Smooth muscle cell (in vitro differentiated cells): ENCODE measurements at regions not wholly inside any gene's neighbourhood (a gene's known extent, or its start where the extent isn't known, plus 50 kb on each side); places are given as distances from the start of the nearest gene placed in this dataset.
A peak's percentile ranks its signal among the peaks of the same experiment; 100 is the strongest.

ENCODE experiments used
- DNase-seq: peaks from one replicate; lab custom pipeline; 2025; ENCODE audit not compliant: unreplicated experiment; lab: John Stamatoyannopoulos, UW
- H2AFZ ChIP-seq: fragments of 200-600 bp; sonication (generic); 2 replicates; pipeline ENCODE4 v1.6.0; 2016; ENCODE audit warnings: antibody characterized with exemption, low read depth, mild to moderate bottlenecking
- H3F3A ChIP-seq: fragments of 200-600 bp; sonication (generic); 2 replicates; pipeline ENCODE4 v1.6.0; 2017; ENCODE audit warnings: antibody characterized with exemption, low read depth
- H3K27ac ChIP-seq: fragments of 200-600 bp; sonication (generic); 2 replicates; pipeline ENCODE4 v1.5.1; 2016; ENCODE audit warnings: low read depth, mild to moderate bottlenecking
- H3K27me3 ChIP-seq: fragments of 200-600 bp; sonication (generic); 2 replicates; pipeline ENCODE4 v1.6.1; 2016; ENCODE audit warnings: low read depth, mild to moderate bottlenecking
- H3K36me3 ChIP-seq: fragments of 200-600 bp; sonication (generic); 2 replicates; pipeline ENCODE4 v1.5.1; 2016; ENCODE audit warnings: low read depth
- H3K4me1 ChIP-seq: fragments of 200-600 bp; sonication (generic); 2 replicates; pipeline ENCODE4 v1.5.1; 2016; ENCODE audit warnings: low read depth
- H3K4me2 ChIP-seq: fragments of 200-600 bp; sonication (generic); 2 replicates; pipeline ENCODE4 v1.6.0; 2016; ENCODE audit warnings: mild to moderate bottlenecking
- H3K4me3 ChIP-seq: fragments of 200-600 bp; sonication (generic); 2 replicates; pipeline ENCODE4 v1.5.1; 2016; ENCODE audit warnings: mild to moderate bottlenecking
- H3K79me2 ChIP-seq: fragments of 200-600 bp; sonication (generic); 2 replicates; pipeline ENCODE4 v1.6.0; 2016; ENCODE audit warnings: low read depth, mild to moderate bottlenecking
- H3K9ac ChIP-seq: fragments of 200-600 bp; sonication (generic); 2 replicates; pipeline ENCODE4 v1.6.0; 2016; ENCODE audit warnings: low read depth
- H3K9me3 ChIP-seq: fragments of 200-600 bp; sonication (generic); replicated peaks from 2 replicates; pipeline ENCODE4 v1.5.1; 2016; ENCODE audit warnings: low read depth
- H4K20me1 ChIP-seq: fragments of 200-600 bp; sonication (generic); 2 replicates; pipeline ENCODE4 v1.6.0; 2016; ENCODE audit warnings: low read depth
- WGBS: methylation state at CpG from one replicate; pipeline ENCODE4 v1.1.7; 2016; ENCODE audit warnings: low lambda C conversion rate; 5-methylcytosine and 5-hydroxymethylcytosine counted together
- TF ChIP-seq, protein P1 (sequence below): fragments of 200-600 bp; sonication (generic); IDR thresholded peaks from 2 replicates; pipeline ENCODE4 v1.5.1; 2017; ENCODE audit warnings: borderline replicate concordance, mild to moderate bottlenecking, antibody characterized with exemption; ENCODE audit not compliant: insufficient read depth, poor library complexity, severe bottlenecking

DNA sequence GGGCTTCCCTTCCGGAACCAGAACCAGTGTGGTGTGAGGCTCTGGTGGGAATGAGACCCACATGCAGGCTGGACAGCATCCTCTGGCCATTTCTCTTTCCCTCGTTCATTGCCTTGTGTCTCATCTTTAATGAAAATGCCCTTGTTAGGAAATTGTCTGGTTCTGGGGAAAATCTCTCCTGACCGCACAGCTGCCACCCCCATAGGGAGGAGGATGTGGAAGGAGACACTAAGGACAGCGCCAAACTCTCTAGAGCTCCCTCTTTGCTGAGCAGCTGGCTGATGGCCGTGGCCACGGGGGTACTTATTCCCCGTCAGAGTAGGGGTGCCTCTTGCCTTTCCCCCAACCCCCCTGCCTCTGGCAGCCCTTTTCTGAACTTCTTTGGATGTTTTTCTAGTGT, 297.6 kb upstream of the C2CD4B start:
- peak; percentile 11 for DNase-seq
- TF ChIP-seq, protein P1, sequence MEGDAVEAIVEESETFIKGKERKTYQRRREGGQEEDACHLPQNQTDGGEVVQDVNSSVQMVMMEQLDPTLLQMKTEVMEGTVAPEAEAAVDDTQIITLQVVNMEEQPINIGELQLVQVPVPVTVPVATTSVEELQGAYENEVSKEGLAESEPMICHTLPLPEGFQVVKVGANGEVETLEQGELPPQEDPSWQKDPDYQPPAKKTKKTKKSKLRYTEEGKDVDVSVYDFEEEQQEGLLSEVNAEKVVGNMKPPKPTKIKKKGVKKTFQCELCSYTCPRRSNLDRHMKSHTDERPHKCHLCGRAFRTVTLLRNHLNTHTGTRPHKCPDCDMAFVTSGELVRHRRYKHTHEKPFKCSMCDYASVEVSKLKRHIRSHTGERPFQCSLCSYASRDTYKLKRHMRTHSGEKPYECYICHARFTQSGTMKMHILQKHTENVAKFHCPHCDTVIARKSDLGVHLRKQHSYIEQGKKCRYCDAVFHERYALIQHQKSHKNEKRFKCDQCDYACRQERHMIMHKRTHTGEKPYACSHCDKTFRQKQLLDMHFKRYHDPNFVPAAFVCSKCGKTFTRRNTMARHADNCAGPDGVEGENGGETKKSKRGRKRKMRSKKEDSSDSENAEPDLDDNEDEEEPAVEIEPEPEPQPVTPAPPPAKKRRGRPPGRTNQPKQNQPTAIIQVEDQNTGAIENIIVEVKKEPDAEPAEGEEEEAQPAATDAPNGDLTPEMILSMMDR, result no peak
- peaks cover 16% of the 10 kb centered on the region for H3K4me1 ChIP-seq
- 28% methylated on average over 7 of the region's 7 CpGs for WGBS
- peak overlapping the region; percentile 66 for H3K4me2 ChIP-seq
- peaks cover 21% of the 10 kb centered on the region for H3F3A ChIP-seq
- no peak overlapping the region for H3K4me3 ChIP-seq
- H3K36me3 ChIP-seq, result no peaks in the 10 kb centered on the region
- H3K27ac ChIP-seq, result peak overlapping the region; percentile 86
- no peaks in the 10 kb centered on the region for H3K27me3 ChIP-seq
- H3K9me3 ChIP-seq, result no peaks in the 10 kb centered on the region
- H3K79me2 ChIP-seq, result peaks cover 16% of the 10 kb centered on the region
- H4K20me1 ChIP-seq, result no peaks in the 10 kb centered on the region
- no peak overlapping the region for H2AFZ ChIP-seq
- no peak overlapping the region for H3K9ac ChIP-seq

DNA sequence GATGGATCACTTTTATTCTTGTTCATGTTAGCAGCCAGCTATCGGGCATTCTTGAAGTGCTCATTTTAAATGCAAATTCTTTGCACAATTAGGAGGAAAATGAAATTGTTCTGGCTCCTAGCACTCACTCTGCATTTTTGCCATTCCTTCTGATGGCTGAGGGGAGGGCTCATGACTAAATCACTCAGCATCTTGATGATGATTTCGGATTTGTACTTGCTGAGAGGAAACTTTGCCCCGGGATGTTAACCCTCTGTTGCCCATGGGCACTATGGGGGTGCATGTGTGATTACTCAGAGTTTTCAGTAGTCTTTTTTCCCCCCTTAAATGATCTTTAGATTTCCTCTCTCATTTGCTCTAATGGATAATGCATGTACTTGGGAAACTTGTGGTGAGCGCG, 299.6 kb upstream of the C2CD4B start:
- DNase-seq, result no peak
- TF ChIP-seq, protein P1, result no peak
- WGBS, result 16% methylated on average over 5 of the region's 5 CpGs
- H3K9ac ChIP-seq, result no peak overlapping the region
- H3K4me2 ChIP-seq, result peak overlapping the region; percentile 80
- H3K9me3 ChIP-seq, result no peaks in the 10 kb centered on the region
- H3K4me3 ChIP-seq, result peak overlapping the region; percentile 14
- H3F3A ChIP-seq, result peaks cover 21% of the 10 kb centered on the region
- peaks cover 23% of the 10 kb centered on the region for H3K79me2 ChIP-seq
- no peaks in the 10 kb centered on the region for H3K27me3 ChIP-seq
- H3K36me3 ChIP-seq, result no peaks in the 10 kb centered on the region
- peaks cover 22% of the 10 kb centered on the region for H3K4me1 ChIP-seq
- no peaks in the 10 kb centered on the region for H4K20me1 ChIP-seq
- H2AFZ ChIP-seq, result no peak overlapping the region
- peak overlapping the region; percentile 33 for H3K27ac ChIP-seq

DNA sequence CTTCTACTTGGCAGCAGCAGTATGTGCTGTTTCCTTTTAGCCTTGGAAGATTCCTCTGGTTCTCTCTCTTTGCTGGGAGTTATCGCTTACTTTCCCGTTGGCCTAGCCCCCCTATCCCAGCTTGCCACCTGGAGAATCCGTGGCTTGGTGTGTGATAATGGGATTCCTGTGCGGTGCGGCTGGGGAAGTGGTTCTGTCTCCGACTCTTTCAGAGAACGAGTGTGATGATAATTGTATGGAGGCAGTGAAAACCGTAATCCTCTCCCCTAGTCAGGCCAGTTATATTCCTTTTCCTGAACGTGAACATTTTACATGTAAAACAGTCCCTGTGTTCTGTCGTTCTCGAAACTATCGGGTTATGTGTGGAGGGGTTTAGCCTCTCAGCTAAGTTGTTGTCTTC, 300.1 kb upstream of the C2CD4B start:
- Histone ChIP-seq H4K20me1 (no peaks in the 10 kb centered on the region), H3K4me3 (peak overlapping the region; percentile 14), H3K9me3 (no peaks in the 10 kb centered on the region), H2AFZ (peak overlapping the region; percentile 37), H3K79me2 (peaks cover 23% of the 10 kb centered on the region), H3K4me1 (peaks cover 22% of the 10 kb centered on the region), H3K9ac (peak overlapping the region; percentile 8), H3F3A (peaks cover 21% of the 10 kb centered on the region), H3K36me3 (no peaks in the 10 kb centered on the region), H3K27me3 (no peaks in the 10 kb centered on the region), H3K27ac (peak overlapping the region; percentile 33), H3K4me2 (peak overlapping the region; percentile 80)
- WGBS, result 13% methylated on average over 12 of the region's 12 CpGs
- TF ChIP-seq, protein P1, result no peak
- DNase-seq, result no peak

DNA sequence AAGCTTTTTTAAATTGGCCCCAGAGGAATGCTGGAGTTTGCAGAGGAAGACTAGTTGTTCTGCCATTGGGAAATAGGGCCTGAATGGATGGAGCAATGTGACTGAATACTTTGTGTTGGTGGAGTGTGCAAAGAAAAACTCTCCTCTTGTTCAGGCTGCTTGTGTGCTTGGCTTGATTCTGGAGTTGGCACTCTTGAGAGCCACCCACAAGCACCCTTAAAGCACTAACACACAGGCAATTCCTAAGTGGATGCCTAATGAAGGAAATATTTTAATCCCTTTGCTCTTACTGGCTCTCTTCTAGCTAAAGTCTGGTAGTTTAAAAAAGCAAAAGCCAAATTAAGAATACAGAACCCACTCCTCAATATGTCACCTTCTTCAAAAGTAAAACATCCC, 304.4 kb upstream of the C2CD4B start:
- no peak overlapping the region for H3K4me3 ChIP-seq
- peaks cover 17% of the 10 kb centered on the region for H3K4me1 ChIP-seq

More for the DNA sequence above, 304.4 kb upstream of the C2CD4B start:
- Histone ChIP-seq H3K36me3 (no peaks in the 10 kb centered on the region), H2AFZ (no peak overlapping the region), H3K79me2 (peaks cover 25% of the 10 kb centered on the region), H3K9ac (no peak overlapping the region), H3K27me3 (no peaks in the 10 kb centered on the region), H3K9me3 (no peaks in the 10 kb centered on the region), H3F3A (peaks cover 20% of the 10 kb centered on the region), H3K4me2 (peak overlapping the region; percentile 56), H4K20me1 (no peaks in the 10 kb centered on the region), H3K27ac (peak overlapping the region; percentile 90)
- no peak for DNase-seq
- TF ChIP-seq, protein P1, result no peak
